Kidney epithelial cell (primary cell): ENCODE measurements at regions not wholly inside any gene's neighbourhood (a gene's known extent, or its start where the extent isn't known, plus 50 kb on each side); places are given as distances from the start of the nearest gene placed in this dataset.

ENCODE experiments used
- DNase-seq: peaks from one replicate; pipeline ENCODE4 v3.0.0-alpha.2; 2010; ENCODE audit warnings: low read depth
- H3K27me3 ChIP-seq: 2 replicates; pipeline ENCODE4 v1.6.0; 2011; ENCODE audit warnings: low read length; ENCODE audit not compliant: control insufficient read depth, insufficient read depth
- H3K36me3 ChIP-seq: 2 replicates; pipeline ENCODE4 v1.5.1; 2011; ENCODE audit warnings: low read length; ENCODE audit not compliant: control insufficient read depth, insufficient read depth
- H3K4me3 ChIP-seq: 2 replicates; pipeline ENCODE4 v1.5.1; 2011; ENCODE audit warnings: low read depth, mild to moderate bottlenecking, control low read depth, low read length
- CTCF ChIP-seq: IDR thresholded peaks from 2 replicates; pipeline ENCODE4 v1.5.1; 2011; ENCODE audit warnings: mild to moderate bottlenecking, moderate library complexity, low read length, control low read depth, inconsistent platforms; ENCODE audit not compliant: insufficient read depth, poor library complexity, severe bottlenecking

DNA sequence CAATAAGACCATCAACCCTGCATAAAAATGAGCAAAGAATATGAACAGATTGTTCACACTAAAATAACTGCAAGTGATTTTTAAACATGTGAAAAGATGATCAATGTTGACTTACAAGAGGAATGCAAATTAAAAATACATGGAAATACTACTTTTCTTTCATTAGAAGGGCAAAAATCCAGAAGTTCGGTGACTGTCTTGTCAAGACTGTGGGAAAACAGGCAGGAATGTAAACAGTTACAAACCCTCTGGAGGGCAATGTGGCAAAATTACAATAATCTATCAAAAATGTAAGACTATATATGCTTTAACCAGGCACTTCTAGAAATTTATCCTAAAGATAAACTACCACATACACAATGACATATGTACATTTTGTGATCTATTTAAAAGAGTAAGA lies 86.7 kb downstream of the TNFAIP3 start:
- Histone ChIP-seq H3K36me3 (no peaks in the 10 kb centered on the region), H3K4me3 (no peak overlapping the region), H3K27me3 (no peaks in the 10 kb centered on the region)
- no peak for DNase-seq
- no peak for TF ChIP-seq CTCF

- Histone ChIP-seq H3K4me3 (no peak overlapping the region), H3K27me3 (no peaks in the 10 kb centered on the region), H3K36me3 (no peaks in the 10 kb centered on the region)
- no peak for TF ChIP-seq CTCF
- DNase-seq: no peak
These were observed 87.2 kb downstream of the TNFAIP3 start for GRCh38 chr6:137954253-137954652.

- no peak for TF ChIP-seq CTCF
- no peak for DNase-seq
- H3K4me3 ChIP-seq: no peak overlapping the region
- H3K27me3 ChIP-seq: no peaks in the 10 kb centered on the region
- H3K36me3 ChIP-seq: no peaks in the 10 kb centered on the region
These were observed 89.0 kb downstream of the TNFAIP3 start for GRCh38 chr6:137956098-137956488.

DNA sequence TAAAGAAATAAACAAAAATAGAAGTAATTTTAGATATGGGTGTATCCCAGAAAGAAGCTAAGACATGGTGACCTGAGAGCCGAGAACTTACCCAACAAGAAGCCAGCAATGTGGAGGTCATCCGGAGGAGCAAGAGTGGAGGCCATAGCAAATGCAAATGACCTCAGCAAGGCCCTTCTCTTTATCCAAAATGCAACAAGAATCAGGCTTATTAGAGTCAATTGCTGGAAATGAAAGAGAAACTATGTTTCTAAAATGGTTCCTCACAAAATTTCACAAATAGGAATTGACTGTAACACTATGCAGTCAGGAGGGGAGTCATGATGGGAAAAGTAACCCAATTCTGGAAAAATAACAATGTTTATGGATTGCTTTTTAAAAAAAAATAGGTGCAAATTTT lies 90.4 kb downstream of the TNFAIP3 start:
- no peak for DNase-seq
- H3K36me3 ChIP-seq: no peaks in the 10 kb centered on the region
- no peak overlapping the region for H3K4me3 ChIP-seq
- no peaks in the 10 kb centered on the region for H3K27me3 ChIP-seq
- no peak for TF ChIP-seq CTCF

- Histone ChIP-seq H3K36me3 (no peaks in the 10 kb centered on the region), H3K4me3 (no peak overlapping the region), H3K27me3 (no peaks in the 10 kb centered on the region)
- DNase-seq: no peak
- no peak for TF ChIP-seq CTCF
These were observed 91.9 kb downstream of the TNFAIP3 start for GRCh38 chr6:137958811-137959565.

DNA sequence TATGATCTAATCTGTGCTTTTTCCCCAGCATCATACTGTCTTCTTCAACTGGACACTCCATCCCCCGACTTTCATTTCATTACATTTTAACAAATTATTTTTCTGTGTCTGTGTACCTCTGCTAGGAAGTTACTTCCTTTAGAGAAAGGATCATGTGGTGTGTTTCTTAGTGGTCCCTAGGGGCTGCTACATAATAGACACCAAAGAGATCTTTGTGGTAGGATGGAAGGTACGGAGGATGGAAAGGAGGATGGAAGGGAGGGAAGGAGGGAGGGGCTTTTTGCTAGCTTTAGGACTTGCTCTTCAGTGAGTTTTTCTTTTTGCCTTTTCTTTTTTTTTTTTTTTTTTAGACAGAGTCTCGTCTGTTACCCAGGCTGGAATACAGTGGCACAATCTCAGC lies 95.7 kb downstream of the TNFAIP3 start:
- H3K27me3 ChIP-seq: no peaks in the 10 kb centered on the region
- DNase-seq: no peak
- TF ChIP-seq CTCF: no peak
- no peak overlapping the region for H3K4me3 ChIP-seq
- no peaks in the 10 kb centered on the region for H3K36me3 ChIP-seq
